ENCODE measurements at regions not wholly inside any gene's neighbourhood (a gene's known extent, or its start where the extent isn't known, plus 50 kb on each side); places are given as distances from the start of the nearest gene placed in this dataset.

GRCh38 chr6:97524811-97525210 lies 241.8 kb upstream of the MMS22L start:
- DNase-seq (ENCODE audit: missing footprints) (no peak), ATAC-seq (no peak)

GRCh38 chr6:97535800-97536199 lies 252.8 kb upstream of the MMS22L start:
- intact Hi-C loops (cut with DNase I): no loop called here
- no peak for DNase-seq (ENCODE audit: missing footprints)
- ATAC-seq: no peak

More at GRCh38 chr6:97524811-97525210, 241.8 kb upstream of the MMS22L start:
- intact Hi-C loops (cut with DNase I): no loop called here

- ATAC-seq (no peak), DNase-seq (ENCODE audit: missing footprints) (no peak)
- intact Hi-C loops (cut with DNase I): no loop called here
Measured at GRCh38 chr6:97548354-97548753, 265.3 kb upstream of the MMS22L start.

- intact Hi-C loops (cut with DNase I): no loop called here
- DNase-seq (ENCODE audit: missing footprints) (no peak), ATAC-seq (no peak)
Measured at GRCh38 chr6:97557355-97557754, 274.3 kb upstream of the MMS22L start.

- no peak for DNase-seq (ENCODE audit: missing footprints)
- ATAC-seq: no peak
- intact Hi-C loops (cut with DNase I): no loop called here
Measured at GRCh38 chr6:97563529-97563928, 280.5 kb upstream of the MMS22L start.

- DNase-seq (ENCODE audit: missing footprints) (no peak), ATAC-seq (no peak)
- intact Hi-C loops (cut with DNase I): no loop called here
Measured at GRCh38 chr6:97572943-97573342, 289.9 kb upstream of the MMS22L start.

- ATAC-seq: no peak
- intact Hi-C loops (cut with DNase I): no loop called here
Measured at GRCh38 chr6:97586344-97586743, 303.3 kb upstream of the MMS22L start.

GRCh38 chr6:97591955-97592354 lies 308.9 kb upstream of the MMS22L start:
- ATAC-seq: no peak
- intact Hi-C loops (cut with DNase I): no loop called here
- no peak for DNase-seq (ENCODE audit: missing footprints)

More at GRCh38 chr6:97586344-97586743, 303.3 kb upstream of the MMS22L start:
- DNase-seq (ENCODE audit: missing footprints): no peak

- intact Hi-C loops (cut with DNase I): loop anchor here (2.0 kb wide), 1 partner anchor 74 kb away; no protein-coding TSS in a partner anchor
Measured at GRCh38 chr6:97594844-97595243, 311.8 kb upstream of the MMS22L start.

GRCh38 chr6:97621111-97621510 lies 338.1 kb upstream of the MMS22L start:
- intact Hi-C loops (cut with DNase I): no loop called here
- DNase-seq (ENCODE audit: missing footprints): no peak
- ATAC-seq: no peak

More at GRCh38 chr6:97594844-97595243, 311.8 kb upstream of the MMS22L start:
- DNase-seq (ENCODE audit: missing footprints) (no peak), ATAC-seq (peak; percentile 72)

GRCh38 chr6:97626671-97627441 lies 343.8 kb upstream of the MMS22L start:
- intact Hi-C loops (cut with DNase I): no loop called here
- ATAC-seq (no peak), DNase-seq (ENCODE audit: missing footprints) (no peak)

GRCh38 chr6:97629180-97629579 lies 346.2 kb upstream of the MMS22L start:
- intact Hi-C loops (cut with DNase I): no loop called here
- DNase-seq (ENCODE audit: missing footprints) (no peak), ATAC-seq (no peak)

- intact Hi-C loops (cut with DNase I): no loop called here
Measured at GRCh38 chr6:97630604-97631003, 347.6 kb upstream of the MMS22L start.

GRCh38 chr6:97632341-97632740 lies 349.3 kb upstream of the MMS22L start:
- DNase-seq (ENCODE audit: missing footprints) (no peak), ATAC-seq (no peak)
- intact Hi-C loops (cut with DNase I): no loop called here

More at GRCh38 chr6:97630604-97631003, 347.6 kb upstream of the MMS22L start:
- ATAC-seq: no peak
- no peak for DNase-seq (ENCODE audit: missing footprints)

GRCh38 chr6:97639702-97640101 lies 356.7 kb upstream of the MMS22L start:
- intact Hi-C loops (cut with DNase I): no loop called here
- DNase-seq (ENCODE audit: missing footprints) (no peak), ATAC-seq (no peak)

GRCh38 chr6:97644353-97644752 lies 361.3 kb upstream of the MMS22L start:
- intact Hi-C loops (cut with DNase I): no loop called here
- ATAC-seq (no peak), DNase-seq (ENCODE audit: missing footprints) (no peak)

GRCh38 chr6:97645757-97646156 lies 362.7 kb upstream of the MMS22L start:
- intact Hi-C loops (cut with DNase I): no loop called here
- DNase-seq (ENCODE audit: missing footprints): no peak
- no peak for ATAC-seq

- intact Hi-C loops (cut with DNase I): no loop called here
- DNase-seq (ENCODE audit: missing footprints) (no peak), ATAC-seq (no peak)
Measured at GRCh38 chr6:97653076-97653475, 370.1 kb upstream of the MMS22L start.

GRCh38 chr6:97653517-97653916 lies 370.5 kb upstream of the MMS22L start:
- intact Hi-C loops (cut with DNase I): no loop called here
- no peak for DNase-seq (ENCODE audit: missing footprints)
- ATAC-seq: no peak

- DNase-seq (ENCODE audit: missing footprints): no peak
- intact Hi-C loops (cut with DNase I): no loop called here
- ATAC-seq: no peak
Measured at GRCh38 chr6:97654674-97655073, 371.7 kb upstream of the MMS22L start.

GRCh38 chr6:97656236-97656635 lies 373.2 kb upstream of the MMS22L start:
- no peak for ATAC-seq
- no peak for DNase-seq (ENCODE audit: missing footprints)
- intact Hi-C loops (cut with DNase I): no loop called here
